OCI-LY1 (cell line): ENCODE measurements at regions not wholly inside any gene's neighbourhood (a gene's known extent, or its start where the extent isn't known, plus 50 kb on each side); places are given as distances from the start of the nearest gene placed in this dataset.

Source experiments
- EZH2 ChIP-seq: fragments of 200-600 bp; sonication (generic), shearing (Covaris generic); IDR thresholded peaks from 2 replicates; pipeline ENCODE4 v1.8.0; 2017; ENCODE audit warnings: borderline replicate concordance, mixed run types, mild to moderate bottlenecking, antibody characterized with exemption, low read length, moderate library complexity, mixed read lengths
- TF ChIP-seq, protein P1 (sequence below): fragments of 200-600 bp; sonication (generic), shearing (Covaris generic); IDR thresholded peaks from 2 replicates; pipeline ENCODE4 v1.5.1; 2017; ENCODE audit warnings: mild to moderate bottlenecking, antibody characterized with exemption, low read length, moderate library complexity, mixed read lengths

DNA sequence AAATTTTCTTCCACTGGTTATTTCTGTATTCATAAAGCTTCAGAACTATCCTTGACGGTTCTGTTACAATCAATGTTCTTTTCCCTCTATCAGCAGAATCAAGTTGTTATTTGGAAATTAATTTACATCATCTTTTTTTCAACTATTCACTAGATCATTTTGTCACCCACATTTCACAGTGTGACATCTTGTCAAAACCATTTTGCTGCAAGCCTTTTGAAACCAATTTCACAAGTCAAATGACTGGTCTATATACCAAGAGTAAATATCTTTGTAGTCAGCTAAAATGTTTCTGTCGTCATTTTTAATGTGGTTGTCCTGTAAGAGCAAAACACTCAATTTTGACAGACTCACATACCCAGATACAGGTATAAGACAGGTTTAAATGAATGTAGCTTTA, 984.3 kb upstream of the TYRP1 start:
- TF ChIP-seq, protein P1, sequence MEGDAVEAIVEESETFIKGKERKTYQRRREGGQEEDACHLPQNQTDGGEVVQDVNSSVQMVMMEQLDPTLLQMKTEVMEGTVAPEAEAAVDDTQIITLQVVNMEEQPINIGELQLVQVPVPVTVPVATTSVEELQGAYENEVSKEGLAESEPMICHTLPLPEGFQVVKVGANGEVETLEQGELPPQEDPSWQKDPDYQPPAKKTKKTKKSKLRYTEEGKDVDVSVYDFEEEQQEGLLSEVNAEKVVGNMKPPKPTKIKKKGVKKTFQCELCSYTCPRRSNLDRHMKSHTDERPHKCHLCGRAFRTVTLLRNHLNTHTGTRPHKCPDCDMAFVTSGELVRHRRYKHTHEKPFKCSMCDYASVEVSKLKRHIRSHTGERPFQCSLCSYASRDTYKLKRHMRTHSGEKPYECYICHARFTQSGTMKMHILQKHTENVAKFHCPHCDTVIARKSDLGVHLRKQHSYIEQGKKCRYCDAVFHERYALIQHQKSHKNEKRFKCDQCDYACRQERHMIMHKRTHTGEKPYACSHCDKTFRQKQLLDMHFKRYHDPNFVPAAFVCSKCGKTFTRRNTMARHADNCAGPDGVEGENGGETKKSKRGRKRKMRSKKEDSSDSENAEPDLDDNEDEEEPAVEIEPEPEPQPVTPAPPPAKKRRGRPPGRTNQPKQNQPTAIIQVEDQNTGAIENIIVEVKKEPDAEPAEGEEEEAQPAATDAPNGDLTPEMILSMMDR = no peak
- no peak for TF ChIP-seq EZH2
